Calu3 (cell line): ENCODE measurements at regions not wholly inside any gene's neighbourhood (a gene's known extent, or its start where the extent isn't known, plus 50 kb on each side); places are given as distances from the start of the nearest gene placed in this dataset.

Experiments used
- BruUV-seq: library from RNA; stranded (reverse); fragments of 400-500 nt; replicated peaks from 2 replicates; lab custom pipeline; 2021; lab: Mats Ljungman, UMichigan
- CTCF ChIA-PET: fragments of 300-600 bp; sonication (Branson Sonifier 250); formaldehyde crosslinking; loops from one replicate; lab custom pipeline; 2022; ENCODE audit warnings: antibody characterized with exemption; lab: Charles Lee
- DNase-seq: peaks from one replicate; pipeline ENCODE4 v3.0.0; 2022
- H3K27ac Mint-ChIP-seq: one replicate; pipeline ENCODE4 v1.8.0; 2022; ENCODE audit warnings: mixed read lengths; ENCODE audit not compliant: unreplicated experiment
- H3K27me3 Mint-ChIP-seq: one replicate; pipeline ENCODE4 v1.8.0; 2022; ENCODE audit warnings: mixed read lengths; ENCODE audit not compliant: unreplicated experiment
- H3K36me3 Mint-ChIP-seq: one replicate; pipeline ENCODE4 v1.8.0; 2022; ENCODE audit warnings: mild to moderate bottlenecking, moderate library complexity, mixed read lengths; ENCODE audit not compliant: insufficient read depth, unreplicated experiment
- H3K4me1 Mint-ChIP-seq: one replicate; pipeline ENCODE4 v1.8.0; 2022; ENCODE audit warnings: mild to moderate bottlenecking, low read depth, mixed read lengths; ENCODE audit not compliant: unreplicated experiment
- H3K4me3 Mint-ChIP-seq: one replicate; pipeline ENCODE4 v1.8.0; 2022; ENCODE audit warnings: mild to moderate bottlenecking, low read depth, moderate library complexity, mixed read lengths; ENCODE audit not compliant: unreplicated experiment
- H3K9me3 Mint-ChIP-seq: one replicate; pipeline ENCODE4 v1.8.0; 2022; ENCODE audit warnings: low read depth, mixed read lengths; ENCODE audit not compliant: unreplicated experiment
- intact Hi-C: fragments of 100-400 bp; cut with micrococcal nuclease; formaldehyde crosslinking; loops from one replicate; pipeline ENCODE4 v1.10.0; 2022; ENCODE audit not compliant: unreplicated experiment
- TF ChIP-seq, protein P1 (sequence below): fragments of 200-600 bp; IDR thresholded peaks from one replicate; pipeline ENCODE4 v1.8.0; 2022; ENCODE audit warnings: antibody characterized with exemption; ENCODE audit not compliant: unreplicated experiment

DNA sequence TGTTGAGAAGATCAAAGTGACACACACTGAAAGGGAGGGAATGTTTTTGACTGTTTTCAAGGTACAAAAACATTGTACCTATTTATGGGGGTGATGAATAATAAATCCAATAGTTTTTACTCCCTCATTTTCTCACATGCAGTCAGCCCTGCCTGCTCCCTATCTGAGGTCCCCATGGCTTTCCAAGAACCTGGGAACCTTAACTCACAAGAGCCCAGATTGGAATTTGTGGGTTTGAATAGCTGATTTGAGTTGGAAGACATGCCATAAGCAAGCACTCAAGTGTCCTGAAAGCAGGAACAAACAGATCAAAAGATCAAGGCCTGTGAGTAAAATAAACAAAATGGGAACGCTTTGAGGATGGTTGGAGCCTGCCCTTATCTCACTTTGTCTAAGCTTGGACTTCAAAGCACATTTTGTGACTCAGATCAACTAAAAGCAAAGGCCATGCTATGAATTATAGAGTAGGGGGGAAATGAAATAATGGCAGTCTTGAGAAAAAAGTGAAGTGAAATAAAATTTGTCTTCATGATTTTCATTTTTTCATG lies 136.6 kb downstream of the LYPLAL1 start:
- no TSS peak for BruUV-seq
- no peak for DNase-seq
- no peak overlapping the region for H3K27ac Mint-ChIP-seq

GRCh38 chr1:219308367-219308766 lies 134.7 kb downstream of the LYPLAL1 start:
- H3K36me3 Mint-ChIP-seq = no peaks in the 10 kb centered on the region
- no peak for DNase-seq
- CTCF ChIA-PET = no interaction called here
- intact Hi-C loops = no loop called here
- H3K9me3 Mint-ChIP-seq = peaks cover 4% of the 10 kb centered on the region
- BruUV-seq = no TSS peak
- peaks cover 9% of the 10 kb centered on the region for H3K4me1 Mint-ChIP-seq
- no peak overlapping the region for H3K27ac Mint-ChIP-seq
- H3K4me3 Mint-ChIP-seq = no peak overlapping the region
- TF ChIP-seq, protein P1, sequence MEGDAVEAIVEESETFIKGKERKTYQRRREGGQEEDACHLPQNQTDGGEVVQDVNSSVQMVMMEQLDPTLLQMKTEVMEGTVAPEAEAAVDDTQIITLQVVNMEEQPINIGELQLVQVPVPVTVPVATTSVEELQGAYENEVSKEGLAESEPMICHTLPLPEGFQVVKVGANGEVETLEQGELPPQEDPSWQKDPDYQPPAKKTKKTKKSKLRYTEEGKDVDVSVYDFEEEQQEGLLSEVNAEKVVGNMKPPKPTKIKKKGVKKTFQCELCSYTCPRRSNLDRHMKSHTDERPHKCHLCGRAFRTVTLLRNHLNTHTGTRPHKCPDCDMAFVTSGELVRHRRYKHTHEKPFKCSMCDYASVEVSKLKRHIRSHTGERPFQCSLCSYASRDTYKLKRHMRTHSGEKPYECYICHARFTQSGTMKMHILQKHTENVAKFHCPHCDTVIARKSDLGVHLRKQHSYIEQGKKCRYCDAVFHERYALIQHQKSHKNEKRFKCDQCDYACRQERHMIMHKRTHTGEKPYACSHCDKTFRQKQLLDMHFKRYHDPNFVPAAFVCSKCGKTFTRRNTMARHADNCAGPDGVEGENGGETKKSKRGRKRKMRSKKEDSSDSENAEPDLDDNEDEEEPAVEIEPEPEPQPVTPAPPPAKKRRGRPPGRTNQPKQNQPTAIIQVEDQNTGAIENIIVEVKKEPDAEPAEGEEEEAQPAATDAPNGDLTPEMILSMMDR = no peak
- H3K27me3 Mint-ChIP-seq = no peaks in the 10 kb centered on the region

More for the DNA sequence above, 136.6 kb downstream of the LYPLAL1 start:
- intact Hi-C loops = loop anchor here (10.0 kb wide), 1 partner anchor 975 kb away; no protein-coding TSS in a partner anchor
- CTCF ChIA-PET = no interaction called here
- Mint-ChIP-seq H3K9me3 (peaks cover 4% of the 10 kb centered on the region), H3K4me1 (no peaks in the 10 kb centered on the region), H3K4me3 (no peak overlapping the region), H3K27me3 (no peaks in the 10 kb centered on the region), H3K36me3 (no peaks in the 10 kb centered on the region)
- TF ChIP-seq, protein P1 = no peak

- TF ChIP-seq, protein P1 = no peak
- intact Hi-C loops = loop anchor here (2.0 kb wide), 2 partner anchors 80 to 262 kb away; no protein-coding TSS in a partner anchor
- no TSS peak for BruUV-seq
- no peak overlapping the region for H3K27ac Mint-ChIP-seq
- H3K4me3 Mint-ChIP-seq = no peak overlapping the region
- peaks cover 4% of the 10 kb centered on the region for H3K9me3 Mint-ChIP-seq
- peak; percentile 27 for DNase-seq
- H3K36me3 Mint-ChIP-seq = no peaks in the 10 kb centered on the region
- CTCF ChIA-PET = no interaction called here
- H3K4me1 Mint-ChIP-seq = peaks cover 10% of the 10 kb centered on the region
- no peaks in the 10 kb centered on the region for H3K27me3 Mint-ChIP-seq
These were observed 130.8 kb downstream of the LYPLAL1 start for GRCh38 chr1:219304227-219305226.

DNA sequence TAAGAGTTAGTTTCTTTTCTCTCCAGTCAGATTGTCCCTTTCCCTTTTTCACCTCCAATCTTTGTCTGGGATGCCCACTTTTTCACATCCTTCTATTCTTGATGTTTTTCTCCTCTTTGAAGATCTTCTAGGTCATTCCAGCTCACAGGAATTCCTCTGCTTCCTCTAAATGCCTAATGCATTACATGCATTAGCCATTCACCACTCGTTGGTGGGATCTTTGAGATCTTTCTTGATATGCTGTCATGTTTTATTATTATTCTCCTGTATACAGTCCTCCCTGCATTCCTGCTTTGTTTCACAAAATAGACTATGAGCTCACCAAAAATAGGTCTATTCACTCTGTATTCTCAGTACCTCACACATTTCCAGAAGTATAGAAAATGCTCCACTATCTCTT lies 129.0 kb downstream of the LYPLAL1 start:
- Mint-ChIP-seq H3K4me3 (no peak overlapping the region), H3K36me3 (no peaks in the 10 kb centered on the region), H3K27me3 (no peaks in the 10 kb centered on the region), H3K27ac (no peak overlapping the region), H3K9me3 (peaks cover under 1% of the 10 kb centered on the region), H3K4me1 (peaks cover 17% of the 10 kb centered on the region)
- intact Hi-C loops = no loop called here
- TF ChIP-seq, protein P1 = no peak
- no peak for DNase-seq
- CTCF ChIA-PET = no interaction called here
- BruUV-seq = no TSS peak
